GM18861 (cell line): ENCODE measurements at regions not wholly inside any gene's neighbourhood (a gene's known extent, or its start where the extent isn't known, plus 50 kb on each side); places are given as distances from the start of the nearest gene placed in this dataset.
"Not testable (repeated sequence)": the region's sequence is repeated elsewhere in the genome, so short reads cannot be mapped to it uniquely, and the experiment has no call there.

ENCODE experiments used
- ATAC-seq: cut with Tn5 transposase; IDR thresholded peaks from one replicate; pipeline ENCODE4 v1.9.1; 2021; ENCODE audit not compliant: unreplicated experiment

- no peak for ATAC-seq
Observed at GRCh38 chr15:26033493-26033892, 170.4 kb upstream of the ATP10A start.

DNA sequence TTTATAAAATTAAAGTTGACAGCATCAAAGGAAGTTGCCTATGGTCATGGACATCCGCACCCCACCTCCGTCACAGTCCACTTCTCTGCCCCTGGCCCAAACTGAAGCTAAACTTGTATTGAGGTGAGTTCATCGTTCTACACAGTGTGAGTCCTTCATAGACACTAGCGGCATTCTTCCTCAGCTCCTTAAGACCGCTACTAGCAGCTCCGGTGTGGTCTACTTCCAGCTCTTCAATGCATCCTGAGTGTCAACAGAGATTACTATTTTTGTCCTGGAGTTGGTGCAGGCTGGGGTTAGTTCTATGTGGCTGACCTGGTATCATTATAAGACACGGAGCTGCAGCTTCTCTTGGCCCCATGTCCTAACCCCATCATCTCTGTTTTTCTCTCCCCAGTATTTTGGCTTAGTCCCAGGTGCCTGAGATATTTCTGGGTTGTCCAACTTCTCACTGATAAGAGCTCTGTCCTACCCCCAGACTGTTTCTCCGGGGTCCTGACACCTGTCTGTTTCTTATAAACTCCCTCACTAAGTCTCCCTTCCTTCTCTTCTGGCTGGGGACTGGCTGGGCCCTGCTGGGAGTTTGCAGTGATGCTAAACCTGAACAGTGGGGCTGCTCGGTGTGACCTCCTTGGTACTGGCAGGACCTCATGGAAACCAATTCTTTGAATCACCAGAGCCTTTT, 169.2 kb upstream of the ATP10A start:
- no peak for ATAC-seq

DNA sequence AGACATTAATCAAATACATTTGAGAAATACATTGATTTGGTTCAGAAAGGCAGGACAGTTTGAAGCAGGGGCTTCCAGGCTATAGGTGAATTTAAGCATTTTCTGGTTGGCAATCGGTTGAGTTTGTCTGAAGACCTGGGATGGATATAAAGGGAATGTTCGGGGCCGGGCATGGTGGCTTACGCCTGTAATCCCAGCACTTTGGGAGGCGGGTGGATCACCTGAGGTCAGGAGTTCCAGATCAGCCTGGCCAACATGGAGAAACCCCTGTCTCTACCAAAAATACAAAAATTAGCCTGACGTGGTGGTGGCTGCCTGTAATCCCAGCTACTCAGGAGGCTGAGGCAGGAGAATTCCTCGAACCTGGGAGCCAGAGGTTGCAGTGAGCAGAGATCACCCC, 166.5 kb upstream of the ATP10A start:
- ATAC-seq, result not testable (repeated sequence)

- ATAC-seq, result no peak
Observed at GRCh38 chr15:26029146-26029545, 166.0 kb upstream of the ATP10A start.

DNA sequence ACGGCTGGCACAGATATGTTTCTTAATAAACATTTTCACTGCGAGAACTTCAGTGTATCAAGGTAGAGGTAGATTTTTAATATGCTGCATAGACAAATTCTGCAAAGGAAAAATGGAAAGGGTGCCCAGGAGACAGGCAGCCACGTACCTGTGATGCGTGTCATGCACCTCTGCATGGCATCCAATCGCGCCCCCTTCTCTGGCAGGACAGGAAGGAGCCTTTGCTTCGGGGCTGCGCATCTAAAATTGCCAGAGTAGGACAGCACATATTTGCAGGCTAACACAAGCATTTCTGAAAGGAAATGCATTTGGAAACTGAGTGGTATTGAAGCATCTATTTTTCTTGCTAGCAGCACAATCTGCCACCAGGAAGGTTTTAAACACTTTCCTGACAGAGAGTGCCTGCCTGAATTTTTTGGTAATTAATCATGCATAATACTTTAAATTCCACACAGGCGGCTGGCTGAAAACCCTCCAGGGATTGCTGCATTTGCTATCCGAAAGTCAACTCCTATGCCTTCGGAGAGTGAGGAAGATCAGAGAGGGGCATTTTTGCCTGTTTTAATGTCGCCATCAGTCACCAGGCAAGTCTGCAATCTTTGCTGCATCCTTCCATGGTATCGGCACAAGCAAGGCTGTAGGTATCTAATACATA, 165.1 kb upstream of the ATP10A start:
- no peak for ATAC-seq

DNA sequence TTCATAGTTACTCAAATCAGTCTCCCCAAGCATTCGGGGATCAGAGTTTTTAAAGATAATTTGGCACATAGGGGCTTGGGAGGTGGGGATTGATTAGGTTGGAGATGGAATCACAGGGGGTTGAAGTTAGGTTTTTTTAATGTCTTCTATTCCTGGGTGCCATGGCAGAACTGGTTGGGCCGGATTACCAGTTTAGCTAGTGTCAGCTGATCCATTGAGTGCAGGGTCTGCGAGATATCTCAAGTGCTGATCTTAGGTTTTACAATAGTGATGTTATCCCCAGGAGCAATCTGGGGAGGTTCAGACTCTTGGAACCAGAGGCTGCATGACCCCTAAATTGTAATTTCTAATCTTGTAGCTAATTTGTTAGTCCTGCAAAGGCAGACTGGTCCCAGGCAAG, 163.5 kb upstream of the ATP10A start:
- ATAC-seq, result not testable (repeated sequence)

DNA sequence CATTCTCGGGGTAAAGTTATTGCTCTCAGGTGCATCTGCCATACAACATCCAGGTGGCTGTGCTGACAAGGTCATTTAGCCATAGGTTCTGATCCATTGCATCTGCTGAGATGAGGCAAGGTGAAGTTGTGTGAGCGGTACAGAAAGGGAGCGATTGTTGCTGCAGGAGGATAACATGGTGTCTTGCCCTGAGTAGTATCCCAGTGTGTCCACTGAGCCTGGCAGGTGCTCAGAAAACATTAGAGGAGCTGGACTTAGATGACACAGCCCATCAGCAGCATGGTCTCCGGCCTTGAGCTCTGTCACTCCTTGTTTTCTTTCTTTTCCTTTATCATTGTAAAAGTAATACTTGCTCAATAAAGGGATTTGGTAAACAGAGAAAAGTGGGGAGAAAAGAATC, 161.1 kb upstream of the ATP10A start:
- no peak for ATAC-seq

GRCh38 chr15:26023691-26024090, 160.6 kb upstream of the ATP10A start:
- ATAC-seq, result no peak

DNA sequence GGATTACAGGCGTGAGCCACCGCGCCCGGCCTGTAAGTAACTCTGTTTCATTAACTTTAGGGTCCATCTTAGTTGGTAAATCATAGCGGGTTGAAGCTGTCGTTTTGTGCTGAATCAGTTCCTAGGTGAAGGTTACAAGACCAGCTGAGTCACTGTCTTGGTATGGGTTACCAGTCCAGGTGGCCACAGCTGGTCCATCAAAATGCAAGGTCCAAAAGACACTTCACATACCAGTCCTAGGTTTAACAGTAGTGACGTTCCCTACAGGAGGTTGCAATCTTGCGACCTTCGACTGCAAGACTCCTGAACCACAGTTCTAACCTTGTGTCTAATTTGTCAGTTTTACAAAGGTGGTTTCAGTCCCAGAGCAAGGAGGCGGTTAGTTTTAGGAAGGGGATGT, 160.1 kb upstream of the ATP10A start:
- no peak for ATAC-seq

DNA sequence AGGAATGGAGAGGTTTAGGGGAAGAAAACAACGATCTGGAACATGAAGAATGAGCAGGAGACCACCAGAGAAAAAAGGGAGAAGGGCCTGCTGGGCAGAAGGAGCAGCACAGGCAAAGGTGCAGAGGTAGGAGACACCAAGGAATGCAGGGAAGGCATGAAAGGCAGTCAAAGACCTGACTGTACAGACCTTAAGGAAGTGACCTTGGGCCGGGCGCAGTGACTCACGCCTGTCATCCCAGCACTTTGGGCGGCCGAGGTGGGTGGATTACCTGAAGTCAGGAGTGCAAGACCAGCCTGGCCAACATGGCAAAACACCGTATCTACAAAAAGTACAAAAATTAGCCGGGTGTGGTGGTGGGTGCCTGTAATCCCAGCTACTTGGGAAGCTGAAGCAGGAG, 157.7 kb upstream of the ATP10A start:
- ATAC-seq, result no peak

DNA sequence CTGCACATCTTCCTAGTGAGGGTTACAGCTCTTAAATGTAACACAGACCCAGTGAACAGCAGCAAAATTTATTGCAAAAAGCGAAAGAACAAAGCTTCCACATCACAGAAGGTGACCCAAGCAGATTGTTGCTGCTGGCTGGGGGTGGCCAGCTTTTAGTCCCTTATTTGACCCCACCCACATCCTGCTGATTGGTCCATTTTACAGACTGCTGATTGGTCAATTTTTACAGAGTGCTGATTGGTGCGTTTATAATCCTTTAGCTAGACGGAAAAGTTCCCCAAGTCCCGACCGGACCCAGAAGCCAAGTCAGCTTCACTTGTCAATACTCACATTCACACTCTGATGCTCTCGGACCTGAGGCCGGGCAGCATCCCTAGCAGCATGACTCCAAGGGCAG, 154.5 kb upstream of the ATP10A start:
- no peak for ATAC-seq

DNA sequence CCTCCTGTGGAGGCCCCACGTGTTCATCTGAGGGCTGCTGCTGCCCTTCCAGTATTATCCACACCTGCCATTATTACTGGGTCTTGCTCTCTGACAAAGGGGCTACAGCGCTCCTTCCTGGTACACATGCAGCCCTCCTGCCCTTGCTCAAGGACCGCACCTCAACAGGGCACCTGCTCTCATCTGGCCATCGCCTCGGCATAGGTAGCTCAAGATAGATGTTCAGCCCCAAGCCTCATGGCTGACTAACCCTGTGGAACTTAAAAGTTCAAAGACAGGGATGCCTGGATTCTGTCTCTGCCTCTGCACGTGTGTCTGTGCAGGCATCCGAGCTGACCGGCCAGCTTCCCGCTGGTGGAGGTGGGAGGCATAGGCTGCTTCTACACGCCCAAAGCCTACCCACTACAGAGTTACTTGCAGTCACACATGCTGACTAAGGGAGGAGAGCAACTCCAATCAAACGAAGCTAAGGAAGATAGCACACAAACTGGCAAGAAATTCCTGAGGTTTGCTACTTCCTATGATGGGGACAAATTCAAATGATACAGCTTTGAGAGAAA, 152.5 kb upstream of the ATP10A start:
- ATAC-seq, result no peak

- ATAC-seq, result no peak
Observed at GRCh38 chr15:26013981-26014380, 150.9 kb upstream of the ATP10A start.

DNA sequence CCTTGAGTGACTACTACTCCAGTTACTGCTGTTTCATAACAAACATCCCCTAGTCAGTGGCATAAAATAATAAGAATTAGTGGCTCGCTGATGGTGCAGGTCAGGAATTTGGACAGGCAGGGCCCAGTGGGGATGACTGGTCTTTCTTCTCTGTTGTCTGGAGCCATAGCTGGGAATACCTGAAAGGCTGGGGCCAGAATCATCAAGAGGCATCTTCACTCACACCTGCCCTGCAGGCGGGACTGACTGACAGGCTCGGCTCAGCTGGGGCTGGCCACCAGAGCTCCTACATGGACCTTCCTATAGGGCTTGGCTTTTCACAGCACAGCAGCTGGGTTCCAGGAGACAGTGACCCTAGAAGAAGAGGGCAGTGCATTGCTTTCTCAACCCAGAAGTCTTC, 148.8 kb upstream of the ATP10A start:
- no peak for ATAC-seq

- ATAC-seq, result no peak
Observed at GRCh38 chr15:26007151-26007550, 144.0 kb upstream of the ATP10A start.

GRCh38 chr15:26001201-26001600, 138.1 kb upstream of the ATP10A start:
- no peak for ATAC-seq

GRCh38 chr15:25993506-25993905, 130.4 kb upstream of the ATP10A start:
- no peak for ATAC-seq

GRCh38 chr15:25990220-25990619, 127.1 kb upstream of the ATP10A start:
- no peak for ATAC-seq

GRCh38 chr15:25989327-25989726, 126.2 kb upstream of the ATP10A start:
- ATAC-seq, result no peak

DNA sequence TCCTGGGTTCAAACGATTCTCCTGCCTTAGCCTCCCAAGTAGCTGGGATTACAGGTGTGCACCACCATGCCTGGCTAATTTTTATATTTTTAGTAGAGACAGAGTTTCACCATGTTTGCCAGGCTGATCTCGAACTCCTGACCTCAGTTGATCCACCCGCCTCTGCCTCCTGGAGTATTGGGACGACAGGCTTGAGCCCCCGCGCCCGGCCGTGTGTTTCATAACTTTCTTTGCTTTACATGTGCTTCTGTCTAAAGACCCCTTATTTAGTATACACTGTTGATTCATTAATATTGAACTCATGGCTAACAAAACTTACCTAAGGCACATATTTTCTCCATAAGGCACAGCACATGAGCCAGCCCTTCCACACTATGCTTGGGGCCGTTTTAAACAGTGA, 125.6 kb upstream of the ATP10A start:
- not testable (repeated sequence) for ATAC-seq

- no peak for ATAC-seq
Observed at GRCh38 chr15:25987638-25988037, 124.5 kb upstream of the ATP10A start.

GRCh38 chr15:25985165-25985564, 122.0 kb upstream of the ATP10A start:
- no peak for ATAC-seq

DNA sequence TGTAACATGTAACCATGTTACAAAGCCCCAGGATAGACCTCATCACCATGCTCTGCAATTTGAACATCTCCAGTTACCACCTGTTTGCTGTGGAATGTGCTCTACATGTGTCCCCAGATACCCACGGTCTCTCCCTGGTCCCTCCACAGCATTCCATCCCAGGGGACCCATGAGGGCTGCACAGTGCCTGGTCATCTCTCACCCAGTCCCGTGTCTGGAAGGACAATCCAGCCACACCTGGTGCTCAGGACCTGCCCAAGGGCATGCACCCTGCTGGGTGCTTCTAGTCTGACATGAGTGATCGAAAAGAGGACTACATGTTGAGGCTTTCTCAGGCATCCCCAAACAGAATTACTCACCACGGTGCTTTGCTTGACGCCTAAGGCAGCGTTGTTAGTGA, 119.6 kb upstream of the ATP10A start:
- no peak for ATAC-seq
